DMS53 treated with DMSO at 0.1 percent for 48 hours (cell line): ENCODE measurements at regions not wholly inside any gene's neighbourhood (a gene's known extent, or its start where the extent isn't known, plus 50 kb on each side); places are given as distances from the start of the nearest gene placed in this dataset.
"Not testable (repeated sequence)": the region's sequence is repeated elsewhere in the genome, so short reads cannot be mapped to it uniquely, and the experiment has no call there.

Source experiments
- DNase-seq: peaks from one replicate; lab custom pipeline; 2025; ENCODE audit not compliant: unreplicated experiment; lab: John Stamatoyannopoulos, UW

GRCh38 chr3:176097027-176097426 lies 1100.3 kb downstream of the TBL1XR1 start:
- no peak for DNase-seq

- not testable (repeated sequence) for DNase-seq
These were observed 1103.4 kb downstream of the TBL1XR1 start for GRCh38 chr3:176093892-176094291.

GRCh38 chr3:176090727-176091126 lies 1106.6 kb downstream of the TBL1XR1 start:
- no peak for DNase-seq

- no peak for DNase-seq
These were observed 1108.3 kb downstream of the TBL1XR1 start for GRCh38 chr3:176088962-176089383.

GRCh38 chr3:176087066-176087697 lies 1110.1 kb downstream of the TBL1XR1 start:
- no peak for DNase-seq

GRCh38 chr3:176079785-176080184 lies 1117.5 kb downstream of the TBL1XR1 start:
- no peak for DNase-seq

GRCh38 chr3:176078906-176079305 lies 1118.4 kb downstream of the TBL1XR1 start:
- no peak for DNase-seq

- no peak for DNase-seq
These were observed 1121.8 kb downstream of the TBL1XR1 start for GRCh38 chr3:176075491-176075890.

- no peak for DNase-seq
These were observed 1122.2 kb downstream of the TBL1XR1 start for GRCh38 chr3:176075046-176075445.

- no peak for DNase-seq
These were observed 1123.2 kb downstream of the TBL1XR1 start for GRCh38 chr3:176074096-176074495.

- no peak for DNase-seq
These were observed 1125.3 kb downstream of the TBL1XR1 start for GRCh38 chr3:176071943-176072342.

GRCh38 chr3:176068750-176069149 lies 1128.5 kb downstream of the TBL1XR1 start:
- no peak for DNase-seq

- no peak for DNase-seq
These were observed 1138.4 kb downstream of the TBL1XR1 start for GRCh38 chr3:176058856-176059255.

GRCh38 chr3:176055836-176056235 lies 1141.4 kb downstream of the TBL1XR1 start:
- DNase-seq, result no peak

- DNase-seq, result no peak
These were observed 1145.5 kb downstream of the TBL1XR1 start for GRCh38 chr3:176051766-176052165.

- DNase-seq, result no peak
These were observed 1150.6 kb downstream of the TBL1XR1 start for GRCh38 chr3:176046703-176047102.

- no peak for DNase-seq
These were observed 1155.5 kb downstream of the TBL1XR1 start for GRCh38 chr3:176041812-176042211.

GRCh38 chr3:176041185-176041584 lies 1156.1 kb downstream of the TBL1XR1 start:
- DNase-seq, result no peak

- DNase-seq, result no peak
These were observed 1159.6 kb downstream of the TBL1XR1 start for GRCh38 chr3:176037636-176038035.

- no peak for DNase-seq
These were observed 1165.2 kb downstream of the TBL1XR1 start for GRCh38 chr3:176032043-176032442.

GRCh38 chr3:176016203-176016602 lies 1157.1 kb downstream of the NAALADL2 start:
- not testable (repeated sequence) for DNase-seq

GRCh38 chr3:176015228-176015627 lies 1156.1 kb downstream of the NAALADL2 start:
- DNase-seq, result not testable (repeated sequence)

GRCh38 chr3:176009256-176009655 lies 1150.1 kb downstream of the NAALADL2 start:
- no peak for DNase-seq
